RWPE1 (cell line): ENCODE measurements at regions not wholly inside any gene's neighbourhood (a gene's known extent, or its start where the extent isn't known, plus 50 kb on each side); places are given as distances from the start of the nearest gene placed in this dataset.

ENCODE experiments used
- CTCF ChIA-PET: fragments of 350-600 bp; sonication (Branson Sonifier 250); formaldehyde crosslinking; extraction: SDS; loops from one replicate; lab custom pipeline; 2021; lab: Yijun Ruan, JAX
- POLR2A ChIA-PET: fragments of 400-600 bp; formaldehyde crosslinking; extraction: SDS; loops from one replicate; lab custom pipeline; 2020; ENCODE audit warnings: antibody characterized with exemption; ENCODE audit not compliant: low non-redundant PET; lab: Yijun Ruan, JAX
- DNase-seq: peaks from one replicate; pipeline ENCODE4 v3.0.0; 2012; ENCODE audit warnings: low spot score
- H3K27ac ChIP-seq: fragments of 450-650 bp; 2 replicates; pipeline ENCODE4 v1.5.1; 2017
- TF ChIP-seq, protein P1 (sequence below): fragments of 450-650 bp; conservative IDR thresholded peaks from 2 replicates; pipeline ENCODE4 v1.5.1; 2017; ENCODE audit warnings: low read depth, mild to moderate bottlenecking

- POLR2A ChIA-PET, result no interaction called here
- H3K27ac ChIP-seq, result no peak overlapping the region
- TF ChIP-seq, protein P1, sequence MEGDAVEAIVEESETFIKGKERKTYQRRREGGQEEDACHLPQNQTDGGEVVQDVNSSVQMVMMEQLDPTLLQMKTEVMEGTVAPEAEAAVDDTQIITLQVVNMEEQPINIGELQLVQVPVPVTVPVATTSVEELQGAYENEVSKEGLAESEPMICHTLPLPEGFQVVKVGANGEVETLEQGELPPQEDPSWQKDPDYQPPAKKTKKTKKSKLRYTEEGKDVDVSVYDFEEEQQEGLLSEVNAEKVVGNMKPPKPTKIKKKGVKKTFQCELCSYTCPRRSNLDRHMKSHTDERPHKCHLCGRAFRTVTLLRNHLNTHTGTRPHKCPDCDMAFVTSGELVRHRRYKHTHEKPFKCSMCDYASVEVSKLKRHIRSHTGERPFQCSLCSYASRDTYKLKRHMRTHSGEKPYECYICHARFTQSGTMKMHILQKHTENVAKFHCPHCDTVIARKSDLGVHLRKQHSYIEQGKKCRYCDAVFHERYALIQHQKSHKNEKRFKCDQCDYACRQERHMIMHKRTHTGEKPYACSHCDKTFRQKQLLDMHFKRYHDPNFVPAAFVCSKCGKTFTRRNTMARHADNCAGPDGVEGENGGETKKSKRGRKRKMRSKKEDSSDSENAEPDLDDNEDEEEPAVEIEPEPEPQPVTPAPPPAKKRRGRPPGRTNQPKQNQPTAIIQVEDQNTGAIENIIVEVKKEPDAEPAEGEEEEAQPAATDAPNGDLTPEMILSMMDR, result no peak
- CTCF ChIA-PET, result no interaction called here
- no peak for DNase-seq
Observed at GRCh38 chr3:18019161-18019495, 276.7 kb upstream of the TBC1D5 start.

DNA sequence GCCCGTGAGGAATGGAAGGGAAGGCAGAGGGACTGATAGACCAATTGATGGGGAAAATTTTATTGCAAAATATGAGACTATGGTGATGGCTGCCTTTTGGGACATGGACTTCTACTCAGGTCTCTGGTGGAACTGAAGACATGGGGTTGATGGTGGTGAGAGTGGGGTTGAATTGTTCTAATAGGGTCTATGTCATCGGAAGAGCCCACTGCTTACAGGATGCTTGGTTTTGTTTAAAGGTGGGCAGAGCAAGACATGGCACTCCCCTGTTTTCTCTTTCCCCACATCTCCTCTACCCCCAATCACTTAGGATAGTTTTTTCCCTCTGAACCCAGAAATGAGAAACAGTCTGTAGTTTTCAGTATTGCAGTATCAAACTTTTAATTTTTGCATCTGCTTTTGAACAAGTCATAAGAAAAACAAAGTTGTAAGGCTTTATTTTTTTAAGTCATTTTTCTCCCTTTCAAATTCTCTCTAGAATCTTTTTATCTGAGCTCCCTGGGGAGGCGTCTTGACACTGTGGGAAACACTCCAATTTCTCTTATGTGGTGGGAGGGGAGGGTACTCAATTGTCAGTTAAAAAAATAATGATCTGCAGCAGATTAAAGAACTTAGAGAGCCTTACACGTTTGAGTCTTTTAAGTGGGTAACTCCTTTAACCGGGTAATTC is 276.2 kb upstream of the TBC1D5 start:
- ChIA-PET POLR2A (no interaction called here), CTCF (no interaction called here)
- H3K27ac ChIP-seq, result no peak overlapping the region
- TF ChIP-seq, protein P1, result no peak
- DNase-seq, result no peak

GRCh38 chr3:18016366-18016765 is 273.9 kb upstream of the TBC1D5 start:
- POLR2A ChIA-PET, result no interaction called here
- CTCF ChIA-PET, result no interaction called here
- no peak overlapping the region for H3K27ac ChIP-seq
- TF ChIP-seq, protein P1, result no peak
- no peak for DNase-seq

DNA sequence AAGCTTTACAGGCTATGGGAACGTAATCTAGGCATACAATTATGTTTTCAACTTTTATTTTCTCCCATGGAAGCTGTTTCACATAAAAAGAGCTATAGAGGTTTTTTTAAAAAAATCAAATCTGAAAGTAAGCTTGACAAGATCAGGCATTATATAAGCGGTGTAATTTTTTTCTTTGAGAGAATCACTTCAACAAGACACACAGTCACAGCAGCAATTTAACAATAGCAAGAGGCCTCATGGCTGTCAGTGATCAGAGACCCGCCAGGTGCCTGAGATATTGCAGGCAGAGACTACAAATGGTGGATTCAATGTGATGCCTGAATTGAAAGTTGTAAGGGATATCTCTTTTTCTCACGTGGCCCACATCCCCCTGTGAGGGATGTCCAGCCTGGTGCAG is 270.5 kb upstream of the TBC1D5 start:
- DNase-seq, result no peak
- no peak overlapping the region for H3K27ac ChIP-seq
- TF ChIP-seq, protein P1, result no peak
- ChIA-PET CTCF (no interaction called here), POLR2A (no interaction called here)

DNA sequence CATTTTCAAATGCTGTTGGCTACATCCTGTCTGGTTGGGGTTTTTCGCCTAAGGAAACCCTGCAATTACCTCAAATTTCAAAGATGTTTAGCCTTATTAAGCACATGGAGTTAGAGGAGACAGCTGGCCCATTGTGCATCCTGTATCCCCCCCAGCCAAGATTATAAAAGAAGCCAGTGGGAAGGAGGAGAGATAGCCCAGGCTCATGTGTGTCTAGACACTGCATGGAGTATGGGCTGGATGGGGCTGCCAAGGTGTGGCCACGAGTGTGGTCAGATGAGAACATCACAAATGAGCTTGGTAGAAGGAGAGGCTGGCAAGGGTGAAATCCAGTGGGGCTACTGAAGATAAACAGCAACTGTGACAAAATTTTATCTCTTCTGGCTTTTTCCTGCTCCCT is 270.0 kb upstream of the TBC1D5 start:
- TF ChIP-seq, protein P1, result no peak
- ChIA-PET POLR2A (no interaction called here), CTCF (no interaction called here)
- no peak overlapping the region for H3K27ac ChIP-seq
- DNase-seq, result no peak

DNA sequence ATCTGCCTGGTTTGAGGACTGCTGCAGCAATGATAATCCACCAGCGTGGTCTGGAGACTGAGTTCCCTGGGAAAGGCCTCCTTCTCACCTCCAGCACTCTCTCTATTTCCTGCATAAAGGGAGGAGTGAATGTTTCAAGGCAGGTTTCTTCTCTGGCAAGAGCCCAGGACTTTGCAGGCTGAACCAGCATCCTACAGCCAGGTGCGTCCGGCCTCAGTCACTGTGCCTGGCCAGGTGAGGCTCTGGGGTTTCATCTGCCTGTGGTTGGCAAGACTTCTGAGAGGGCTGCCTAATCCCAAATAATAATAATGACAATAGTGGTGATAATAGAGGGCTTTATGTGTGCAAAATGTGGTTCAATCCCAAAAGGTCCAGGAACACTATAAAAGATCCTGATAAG is 269.0 kb upstream of the TBC1D5 start:
- TF ChIP-seq, protein P1, result no peak
- DNase-seq, result no peak
- ChIA-PET CTCF (interaction anchor here (0.5 kb wide), 1 partner anchor 317 kb away, joined by 5 read pairs; no protein-coding TSS in a partner anchor), POLR2A (no interaction called here)
- H3K27ac ChIP-seq, result no peak overlapping the region

GRCh38 chr3:18010001-18010400 is 267.6 kb upstream of the TBC1D5 start:
- TF ChIP-seq, protein P1, result no peak
- no peak for DNase-seq
- H3K27ac ChIP-seq, result no peak overlapping the region
- POLR2A ChIA-PET, result no interaction called here
- CTCF ChIA-PET, result no interaction called here
